ENCODE measurements at regions not wholly inside any gene's neighbourhood (a gene's known extent, or its start where the extent isn't known, plus 50 kb on each side); places are given as distances from the start of the nearest gene placed in this dataset.

DNA sequence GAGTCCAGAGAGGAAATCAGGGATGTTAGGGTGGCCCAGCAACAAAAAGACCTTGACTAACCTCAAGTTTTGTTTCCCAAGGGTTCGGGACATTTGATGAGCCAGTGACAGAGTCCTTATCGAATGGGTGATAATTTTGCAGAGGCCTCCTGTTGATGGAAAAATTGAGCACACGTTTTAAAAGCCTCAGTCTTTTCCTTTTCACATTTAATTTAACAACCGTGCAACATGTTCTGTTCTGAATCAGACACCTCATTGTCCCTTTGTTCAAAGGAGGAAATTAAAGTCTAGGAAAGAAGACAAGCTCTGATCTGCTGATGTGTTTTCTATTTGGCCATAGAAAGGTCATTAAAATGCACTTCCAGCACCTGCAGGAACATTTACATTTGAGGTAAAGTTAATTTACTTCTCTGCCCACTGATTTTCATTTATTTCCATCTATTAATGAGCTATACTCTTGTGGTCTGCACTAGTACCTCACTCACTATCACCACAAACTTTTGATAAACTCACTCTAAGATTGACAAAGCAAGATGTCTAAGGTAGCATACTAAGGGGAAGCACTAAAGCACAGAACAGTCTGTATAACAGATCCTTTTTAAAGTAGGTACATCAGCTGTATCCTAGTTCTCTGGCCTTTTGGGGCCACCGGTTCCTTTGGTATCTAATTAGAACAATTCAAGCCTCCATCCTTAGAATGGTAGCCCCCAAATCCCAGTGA, 147.0 kb downstream of the RPAP3 start:
- TF ChIP-seq, protein P1, sequence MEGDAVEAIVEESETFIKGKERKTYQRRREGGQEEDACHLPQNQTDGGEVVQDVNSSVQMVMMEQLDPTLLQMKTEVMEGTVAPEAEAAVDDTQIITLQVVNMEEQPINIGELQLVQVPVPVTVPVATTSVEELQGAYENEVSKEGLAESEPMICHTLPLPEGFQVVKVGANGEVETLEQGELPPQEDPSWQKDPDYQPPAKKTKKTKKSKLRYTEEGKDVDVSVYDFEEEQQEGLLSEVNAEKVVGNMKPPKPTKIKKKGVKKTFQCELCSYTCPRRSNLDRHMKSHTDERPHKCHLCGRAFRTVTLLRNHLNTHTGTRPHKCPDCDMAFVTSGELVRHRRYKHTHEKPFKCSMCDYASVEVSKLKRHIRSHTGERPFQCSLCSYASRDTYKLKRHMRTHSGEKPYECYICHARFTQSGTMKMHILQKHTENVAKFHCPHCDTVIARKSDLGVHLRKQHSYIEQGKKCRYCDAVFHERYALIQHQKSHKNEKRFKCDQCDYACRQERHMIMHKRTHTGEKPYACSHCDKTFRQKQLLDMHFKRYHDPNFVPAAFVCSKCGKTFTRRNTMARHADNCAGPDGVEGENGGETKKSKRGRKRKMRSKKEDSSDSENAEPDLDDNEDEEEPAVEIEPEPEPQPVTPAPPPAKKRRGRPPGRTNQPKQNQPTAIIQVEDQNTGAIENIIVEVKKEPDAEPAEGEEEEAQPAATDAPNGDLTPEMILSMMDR (IDR thresholded peaks at IDR 0.05): no peak
- TF ChIP-seq POLR2A (IDR thresholded peaks at IDR 0.05): no peak

All from suprapubic skin (tissue), 3 donors.